Fibroblast of villous mesenchyme (primary cell): ENCODE measurements at regions not wholly inside any gene's neighbourhood (a gene's known extent, or its start where the extent isn't known, plus 50 kb on each side); places are given as distances from the start of the nearest gene placed in this dataset.

Source experiments
- DNase-seq: peaks from one replicate; pipeline ENCODE4 v3.0.0-alpha.2; 2010; ENCODE audit warnings: low read depth
- H3K4me3 ChIP-seq: 2 replicates; pipeline ENCODE4 v1.5.1; 2011; ENCODE audit warnings: low read depth, mild to moderate bottlenecking, low read length
- CTCF ChIP-seq: IDR thresholded peaks from 2 replicates; pipeline ENCODE4 v1.5.1; 2012; ENCODE audit warnings: low read depth, mild to moderate bottlenecking, low read length; ENCODE audit not compliant: insufficient read depth

GRCh38 chr2:12897181-12897580 lies 180.4 kb downstream of the TRIB2 start:
- TF ChIP-seq CTCF: no peak
- no peak overlapping the region for H3K4me3 ChIP-seq
- DNase-seq: peak; percentile 24

- DNase-seq: no peak
- TF ChIP-seq CTCF: no peak
- H3K4me3 ChIP-seq: no peak overlapping the region
These were observed 186.5 kb downstream of the TRIB2 start for GRCh38 chr2:12903272-12903671.

GRCh38 chr2:12910431-12910830 lies 193.7 kb downstream of the TRIB2 start:
- DNase-seq: no peak
- no peak overlapping the region for H3K4me3 ChIP-seq
- TF ChIP-seq CTCF: no peak

GRCh38 chr2:12915787-12916186 lies 199.1 kb downstream of the TRIB2 start:
- H3K4me3 ChIP-seq: no peak overlapping the region
- DNase-seq: peak; percentile 53
- TF ChIP-seq CTCF: no peak

GRCh38 chr2:12918138-12918834 lies 201.6 kb downstream of the TRIB2 start:
- H3K4me3 ChIP-seq: no peak overlapping the region
- DNase-seq: peak; percentile 34
- TF ChIP-seq CTCF: no peak

GRCh38 chr2:12918835-12919445 lies 202.2 kb downstream of the TRIB2 start:
- peak; percentile 83 for DNase-seq
- TF ChIP-seq CTCF: no peak
- H3K4me3 ChIP-seq: no peak overlapping the region

GRCh38 chr2:12921321-12921720 lies 204.6 kb downstream of the TRIB2 start:
- no peak for TF ChIP-seq CTCF
- H3K4me3 ChIP-seq: no peak overlapping the region
- peak; percentile 73 for DNase-seq
